SU-DHL-6 (cell line): ENCODE measurements at regions not wholly inside any gene's neighbourhood (a gene's known extent, or its start where the extent isn't known, plus 50 kb on each side); places are given as distances from the start of the nearest gene placed in this dataset.
"Not testable (repeated sequence)": the region's sequence is repeated elsewhere in the genome, so short reads cannot be mapped to it uniquely, and the experiment has no call there.

ENCODE experiments used
- H2AFZ ChIP-seq: fragments of 200-600 bp; sonication (generic); 2 replicates; pipeline ENCODE4 v1.6.1; 2014; ENCODE audit warnings: low read depth, mild to moderate bottlenecking, moderate library complexity, mixed read lengths, antibody characterized with exemption, low read length; ENCODE audit not compliant: severe bottlenecking
- H3F3A ChIP-seq: fragments of 200-600 bp; shearing (Covaris generic); 2 replicates; pipeline ENCODE4 v1.6.0; 2016; ENCODE audit warnings: antibody characterized with exemption, mild to moderate bottlenecking; ENCODE audit not compliant: insufficient read depth
- H3K27ac ChIP-seq: fragments of 200-600 bp; sonication (generic); 2 replicates; pipeline ENCODE4 v1.5.1; 2016; ENCODE audit warnings: low read depth, mild to moderate bottlenecking, low read length, moderate library complexity, mixed read lengths
- H3K27me3 ChIP-seq: fragments of 200-600 bp; sonication (generic), shearing (Covaris generic); 2 replicates; pipeline ENCODE4 v1.6.0; 2014; ENCODE audit warnings: mild to moderate bottlenecking, low read length
- H3K36me3 ChIP-seq: fragments of 200-600 bp; sonication (generic); 2 replicates; pipeline ENCODE4 v1.6.1; 2014; ENCODE audit warnings: mild to moderate bottlenecking, low read length, mixed read lengths
- H3K4me2 ChIP-seq: fragments of 300-600, 200-600 bp; shearing (Covaris generic), sonication (generic); 2 replicates; pipeline ENCODE4 v1.6.0; 2014; ENCODE audit warnings: low read length, low read depth, mild to moderate bottlenecking; ENCODE audit not compliant: poor library complexity, severe bottlenecking
- H3K4me3 ChIP-seq: fragments of 200-600 bp; sonication (generic); 2 replicates; pipeline ENCODE4 v1.5.1; 2014; ENCODE audit warnings: antibody characterized with exemption, low read length, mild to moderate bottlenecking, mixed read lengths; ENCODE audit not compliant: insufficient read depth, poor library complexity, severe bottlenecking
- H3K79me2 ChIP-seq: fragments of 200-600 bp; sonication (generic); 2 replicates; pipeline ENCODE4 v1.6.1; 2014; ENCODE audit warnings: mild to moderate bottlenecking, low read length, moderate library complexity; ENCODE audit not compliant: insufficient read depth
- H3K9ac ChIP-seq: fragments of 200-600 bp; sonication (generic); 2 replicates; pipeline ENCODE4 v1.7.0; 2014; ENCODE audit warnings: mild to moderate bottlenecking, low read length
- H3K9me2 ChIP-seq: fragments of 200-600 bp; sonication (generic); replicated peaks from 2 replicates; pipeline ENCODE4 v1.6.1; 2014; ENCODE audit warnings: low read length; ENCODE audit not compliant: insufficient read depth
- H3K9me3 ChIP-seq: fragments of 200-600 bp; sonication (generic); 2 replicates; pipeline ENCODE4 v1.6.1; 2014; ENCODE audit warnings: low read length, mixed read lengths; ENCODE audit not compliant: insufficient read depth
- H4K20me1 ChIP-seq: fragments of 200-600 bp; sonication (generic); 2 replicates; pipeline ENCODE4 v1.6.1; 2014; ENCODE audit warnings: low read depth, mild to moderate bottlenecking, antibody characterized with exemption, low read length, moderate library complexity, mixed read lengths
- CTCF ChIP-seq: fragments of 200-600 bp; sonication (generic); IDR thresholded peaks from one replicate; pipeline ENCODE4 v1.5.1; 2017; ENCODE audit warnings: antibody characterized with exemption, mild to moderate bottlenecking, low read length, moderate library complexity; ENCODE audit not compliant: insufficient read depth, poor library complexity, severe bottlenecking
- EZH2phosphoT487 ChIP-seq: fragments of 200-600 bp; sonication (generic), shearing (Covaris generic); conservative IDR thresholded peaks from 2 replicates; pipeline ENCODE4 v1.6.1; 2018; ENCODE audit warnings: mild to moderate bottlenecking, antibody characterized with exemption, low read length, moderate library complexity, mixed read lengths

DNA sequence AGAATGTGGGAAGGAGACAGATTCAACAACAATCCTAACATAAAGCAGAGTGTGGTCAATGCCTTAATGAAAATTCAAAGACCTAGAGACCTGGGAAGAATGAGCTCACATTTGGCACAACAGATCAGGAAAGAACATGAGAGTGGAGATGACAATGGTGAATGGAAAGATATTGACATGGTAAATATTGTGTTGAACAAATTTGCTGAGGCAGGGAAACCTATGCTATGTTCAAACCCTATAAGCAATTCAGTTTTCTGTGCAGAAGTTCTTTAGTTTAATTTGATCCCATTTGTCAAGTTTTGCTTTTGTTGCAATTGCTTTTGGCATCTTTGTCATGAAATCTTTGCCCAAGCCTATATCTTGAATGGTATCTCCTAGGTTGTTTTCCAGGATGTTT lies 199.4 kb upstream of the LRRTM4 start:
- H3K79me2 ChIP-seq = no peaks in the 10 kb centered on the region
- no peaks in the 10 kb centered on the region for H3K27me3 ChIP-seq
- H3K9me3 ChIP-seq = no peaks in the 10 kb centered on the region
- no peak overlapping the region for H3K9ac ChIP-seq
- H3K4me3 ChIP-seq = no peak overlapping the region
- no peak overlapping the region for H3K4me2 ChIP-seq
- no peak for TF ChIP-seq CTCF
- no peak for TF ChIP-seq EZH2phosphoT487
- H3K27ac ChIP-seq = no peak overlapping the region
- H3F3A ChIP-seq = no peaks in the 10 kb centered on the region
- no peaks in the 10 kb centered on the region for H3K36me3 ChIP-seq
- H3K9me2 ChIP-seq = no peaks in the 10 kb centered on the region
- no peaks in the 10 kb centered on the region for H4K20me1 ChIP-seq
- no peak overlapping the region for H2AFZ ChIP-seq

DNA sequence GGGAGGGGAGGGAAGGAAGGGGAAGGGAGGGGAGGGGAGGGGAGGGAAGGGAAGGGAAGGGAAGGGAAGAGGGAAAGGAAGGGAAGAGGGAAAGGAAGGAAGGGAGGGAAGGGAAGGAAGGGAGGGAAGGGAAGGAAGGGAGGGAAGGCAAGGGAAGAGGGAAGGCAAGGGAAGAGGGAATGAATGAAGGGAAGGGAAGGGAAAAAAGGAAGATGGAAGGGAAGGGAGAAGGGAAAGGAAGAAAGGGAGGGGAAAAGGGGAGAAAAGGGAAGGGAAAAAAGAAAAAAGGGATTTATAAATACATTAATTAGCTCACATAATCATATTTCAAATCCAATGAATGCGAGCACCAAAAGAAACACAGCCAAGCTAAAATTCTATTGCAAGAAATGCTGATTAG lies 202.9 kb upstream of the LRRTM4 start:
- TF ChIP-seq CTCF (no peak), EZH2phosphoT487 (no peak)
- Histone ChIP-seq H3K9me3 (no peaks in the 10 kb centered on the region), H3K4me2 (no peak overlapping the region), H3K9me2 (no peaks in the 10 kb centered on the region), H4K20me1 (no peaks in the 10 kb centered on the region), H3K9ac (no peak overlapping the region), H3K27me3 (no peaks in the 10 kb centered on the region), H3K4me3 (no peak overlapping the region), H3K79me2 (no peaks in the 10 kb centered on the region), H3F3A (no peaks in the 10 kb centered on the region), H2AFZ (no peak overlapping the region), H3K36me3 (no peaks in the 10 kb centered on the region), H3K27ac (no peak overlapping the region)

DNA sequence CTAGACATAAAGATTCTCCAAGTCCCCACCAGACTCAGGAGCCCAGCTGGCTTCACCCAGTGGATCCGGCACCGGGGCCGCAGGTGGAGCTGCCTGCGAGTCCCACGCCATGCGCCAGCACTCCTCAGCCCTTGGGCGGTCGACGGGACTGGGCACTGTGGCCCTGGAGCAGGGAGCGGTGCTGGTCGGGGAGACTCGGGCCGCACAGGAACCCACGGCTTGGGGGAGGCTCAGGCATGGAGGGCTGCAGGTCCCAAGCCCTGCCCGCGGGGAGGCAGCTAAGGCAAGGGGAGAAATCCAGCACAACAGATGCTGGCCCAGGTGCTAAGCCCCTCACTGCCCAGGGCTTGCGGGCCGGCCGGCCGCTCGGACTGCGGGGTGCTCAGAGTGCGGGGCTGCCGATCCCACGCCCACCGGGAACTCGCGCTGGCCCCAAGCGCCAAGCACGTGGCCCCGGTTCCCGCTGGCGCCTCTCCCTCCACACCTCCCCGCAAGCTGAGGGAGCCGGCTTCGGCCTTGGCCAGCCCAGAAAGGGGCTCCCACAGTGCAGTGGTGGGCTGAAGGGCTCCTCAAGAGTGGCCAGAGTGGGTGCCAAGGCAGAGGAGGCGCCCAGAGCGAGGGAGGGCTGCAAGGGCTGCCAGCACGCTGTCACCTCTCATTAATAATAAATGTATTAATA lies 212.6 kb upstream of the LRRTM4 start:
- not testable (repeated sequence) for H3K36me3 ChIP-seq

DNA sequence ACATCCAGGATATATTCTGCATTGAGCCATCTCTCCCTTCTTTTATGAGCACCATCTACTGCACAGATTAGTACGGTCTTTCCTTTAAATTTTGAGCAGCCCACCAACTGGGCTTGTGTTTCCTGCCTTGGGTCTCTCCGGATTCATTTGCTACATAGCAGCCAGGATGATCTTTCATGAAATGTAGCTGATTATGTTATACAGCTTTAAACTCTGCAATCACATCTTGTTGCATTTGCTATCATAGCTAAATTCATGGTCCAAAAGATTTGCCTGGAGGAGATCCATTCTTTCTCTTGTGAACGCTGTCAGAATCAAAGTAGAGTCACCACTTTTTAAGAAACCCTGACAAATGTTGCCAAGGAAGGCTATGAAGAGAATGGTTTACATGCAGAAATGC lies 215.1 kb upstream of the LRRTM4 start:
- Histone ChIP-seq H3K36me3 (no peaks in the 10 kb centered on the region), H3K4me2 (no peak overlapping the region), H3K9me2 (no peaks in the 10 kb centered on the region), H3F3A (no peaks in the 10 kb centered on the region), H3K4me3 (no peak overlapping the region), H3K9me3 (no peaks in the 10 kb centered on the region), H3K27me3 (no peaks in the 10 kb centered on the region), H3K9ac (no peak overlapping the region), H3K27ac (no peak overlapping the region), H4K20me1 (no peaks in the 10 kb centered on the region), H2AFZ (no peak overlapping the region), H3K79me2 (no peaks in the 10 kb centered on the region)
- TF ChIP-seq EZH2phosphoT487 (no peak), CTCF (no peak)

More for the DNA sequence above, 212.6 kb upstream of the LRRTM4 start:
- H2AFZ ChIP-seq, H3K9me2 ChIP-seq, H4K20me1 ChIP-seq, H3K9me3 ChIP-seq, H3K79me2 ChIP-seq, H3K9ac ChIP-seq, H3F3A ChIP-seq, H3K27ac ChIP-seq, H3K4me2 ChIP-seq, H3K27me3 ChIP-seq, H3K4me3 ChIP-seq: not testable (repeated sequence)
